CD4-positive, alpha-beta memory T cell (primary cell): ENCODE measurements at regions not wholly inside any gene's neighbourhood (a gene's known extent, or its start where the extent isn't known, plus 50 kb on each side); places are given as distances from the start of the nearest gene placed in this dataset.

ENCODE experiments used
- CTCF ChIA-PET: fragments of 350-600 bp; sonication (Branson Sonifier 250); formaldehyde crosslinking; loops from one replicate; lab custom pipeline; 2021; ENCODE audit warnings: inconsistent platforms; ENCODE audit not compliant: partially characterized antibody; lab: Charles Lee
- POLR2A ChIA-PET: fragments of 350-600 bp; sonication (Branson Sonifier 250); formaldehyde crosslinking; loops from one replicate; lab custom pipeline; 2021; ENCODE audit not compliant: partially characterized antibody; lab: Charles Lee
- DNase-seq, 5 donors: peaks; one replicate each; pipeline versions ENCODE4 v3.0.0 to v3.0.0-alpha.2; 2020 to 2022; ENCODE audit warnings: mixed read lengths in 1 of 5
- H3K27ac ChIP-seq: one replicate; pipeline ENCODE4 v1.7.0; 2013; ENCODE audit warnings: low read depth, low read length
- H3K27me3 ChIP-seq: 2 replicates; pipeline ENCODE4 v1.7.0; 2013; ENCODE audit warnings: mild to moderate bottlenecking, low read length, moderate library complexity; ENCODE audit not compliant: insufficient read depth
- H3K36me3 ChIP-seq: 2 replicates; pipeline ENCODE4 v1.7.0; 2013; ENCODE audit warnings: mild to moderate bottlenecking, low read length, moderate library complexity; ENCODE audit not compliant: insufficient read depth
- H3K4me1 ChIP-seq: 2 replicates; pipeline ENCODE4 v1.7.0; 2013; ENCODE audit warnings: mild to moderate bottlenecking, low read length, moderate library complexity; ENCODE audit not compliant: insufficient read depth
- H3K4me3 ChIP-seq, 2 donors: one replicate each; pipeline ENCODE4 v1.7.0; 2013; ENCODE audit warnings: low read length in 2 of 2, mild to moderate bottlenecking in 1 of 2
- H3K9me3 ChIP-seq, 2 donors: one replicate each; pipeline ENCODE4 v1.7.0; 2013; ENCODE audit warnings: low read length in 2 of 2, control low read depth in 1 of 2; ENCODE audit not compliant: control insufficient read depth in 1 of 2
- H3K27ac Mint-ChIP-seq, 7 donors: one replicate each; pipeline ENCODE4 v1.8.0; 2020 to 2021; ENCODE audit warnings: mixed read lengths in 7 of 7, mild to moderate bottlenecking in 6 of 7, inconsistent platforms in 3 of 7, moderate library complexity in 3 of 7
- H3K27me3 Mint-ChIP-seq, 2 donors: one replicate each; pipeline ENCODE4 v1.8.0; 2020 to 2021; ENCODE audit warnings: mixed read lengths in 2 of 2
- H3K36me3 Mint-ChIP-seq, 2 donors: one replicate each; pipeline ENCODE4 v1.8.0; 2020 to 2021; ENCODE audit warnings: mixed read lengths in 2 of 2, inconsistent platforms in 1 of 2, mild to moderate bottlenecking in 1 of 2
- H3K4me1 Mint-ChIP-seq, 4 donors: one replicate each; pipeline ENCODE4 v1.8.0; 2020 to 2021; ENCODE audit warnings: mixed read lengths in 4 of 4, mild to moderate bottlenecking in 1 of 4
- H3K4me3 Mint-ChIP-seq, 8 donors: one replicate each; pipeline ENCODE4 v1.8.0; 2020 to 2021; ENCODE audit warnings: mixed read lengths in 8 of 8, mild to moderate bottlenecking in 7 of 8, moderate library complexity in 6 of 8, inconsistent platforms in 3 of 8
- H3K9me3 Mint-ChIP-seq, 8 donors: one replicate each; pipeline ENCODE4 v1.8.0; 2020 to 2021; ENCODE audit warnings: mixed read lengths in 8 of 8, mild to moderate bottlenecking in 5 of 8, inconsistent platforms in 3 of 8, moderate library complexity in 1 of 8
- intact Hi-C: fragments of 100-400 bp; cut with micrococcal nuclease; formaldehyde crosslinking; loops from one replicate; pipeline ENCODE4 v1.15.1; 2023

DNA sequence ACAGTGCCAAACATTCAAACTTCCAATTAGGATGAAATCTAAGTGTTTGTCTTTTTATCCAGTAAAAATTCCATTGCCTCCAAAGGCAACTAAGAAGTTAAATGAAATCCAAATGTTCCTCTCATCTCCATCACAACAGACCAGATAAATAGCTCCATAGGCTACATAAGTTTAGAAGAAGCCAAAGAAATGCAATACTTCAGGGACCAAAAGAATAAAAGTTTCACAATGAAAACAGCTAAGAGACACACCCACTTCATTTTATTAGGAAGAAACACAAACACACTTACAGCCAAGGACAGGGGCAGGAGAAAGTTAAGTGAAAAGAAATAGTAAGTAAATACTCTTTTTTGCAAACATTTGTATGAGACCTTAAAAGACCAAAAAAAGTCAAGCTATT lies 88.5 kb upstream of the CCDC150 start:
- H3K9me3 Mint-ChIP-seq = peaks cover 0 to 2% (median 0%) of the 10 kb centered on the region in 8 donors
- H3K9me3 ChIP-seq = no peaks in the 10 kb centered on the region
- no peaks in the 10 kb centered on the region for H3K27me3 ChIP-seq
- POLR2A ChIA-PET = no interaction called here
- intact Hi-C loops = no loop called here
- no peak overlapping the region for H3K4me3 Mint-ChIP-seq
- no peaks in the 10 kb centered on the region for H3K4me1 ChIP-seq
- no peaks in the 10 kb centered on the region for H3K36me3 Mint-ChIP-seq
- DNase-seq = no peak
- H3K4me3 ChIP-seq = no peak overlapping the region
- H3K4me1 Mint-ChIP-seq = no peaks in the 10 kb centered on the region
- no peak overlapping the region for H3K27ac Mint-ChIP-seq
- H3K36me3 ChIP-seq = no peaks in the 10 kb centered on the region
- CTCF ChIA-PET = no interaction called here
- H3K27ac ChIP-seq = no peak overlapping the region
- H3K27me3 Mint-ChIP-seq = peaks cover 5 to 7% of the 10 kb centered on the region in 2 donors

DNA sequence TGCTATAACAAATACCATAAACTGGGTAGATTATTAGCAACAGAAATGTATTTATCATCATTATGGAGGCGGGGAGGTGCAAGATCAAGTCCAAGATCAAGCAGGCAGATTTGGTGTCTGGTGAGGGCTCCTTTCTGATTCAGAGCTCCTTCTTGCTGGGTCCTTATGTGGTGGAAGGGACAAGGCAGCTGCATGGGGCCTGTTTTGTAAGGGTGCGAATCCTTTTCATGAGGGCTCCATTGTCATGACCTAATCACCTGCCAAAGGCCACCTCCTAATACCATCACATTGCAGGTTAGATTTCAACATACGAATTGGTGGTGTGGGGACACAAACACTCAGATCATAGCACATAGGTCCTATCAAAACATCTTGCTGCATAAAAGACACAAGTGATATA lies 84.4 kb upstream of the CCDC150 start:
- Mint-ChIP-seq H3K9me3 (no peaks in the 10 kb centered on the region), H3K36me3 (no peaks in the 10 kb centered on the region), H3K27me3 (no peaks in the 10 kb centered on the region), H3K4me3 (no peak overlapping the region), H3K4me1 (no peaks in the 10 kb centered on the region), H3K27ac (no peak overlapping the region)
- CTCF ChIA-PET = no interaction called here
- POLR2A ChIA-PET = no interaction called here
- no peak overlapping the region for H3K27ac ChIP-seq
- no peaks in the 10 kb centered on the region for H3K9me3 ChIP-seq
- DNase-seq = no peak
- no peaks in the 10 kb centered on the region for H3K27me3 ChIP-seq
- no peaks in the 10 kb centered on the region for H3K4me1 ChIP-seq
- intact Hi-C loops = no loop called here
- H3K4me3 ChIP-seq = no peak overlapping the region
- H3K36me3 ChIP-seq = no peaks in the 10 kb centered on the region

DNA sequence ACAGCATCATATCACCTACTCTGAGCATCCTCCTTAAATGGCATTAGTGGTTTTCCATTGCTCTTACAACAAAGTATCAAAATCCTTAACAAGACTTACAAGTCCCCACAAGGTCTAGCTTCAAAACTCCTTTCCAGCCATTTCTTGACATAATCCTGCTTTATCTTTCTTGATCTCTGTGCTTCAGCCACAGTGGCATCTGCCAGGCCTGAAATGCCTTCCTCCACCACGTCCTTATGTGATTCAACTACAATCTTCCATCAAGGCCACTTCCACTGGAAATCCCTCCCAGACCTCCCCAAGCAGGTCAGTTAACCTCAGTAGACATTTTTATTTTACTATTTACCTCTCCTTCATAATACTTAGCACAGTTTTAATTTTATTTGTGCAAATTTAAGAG lies 83.8 kb upstream of the CCDC150 start:
- H3K4me1 Mint-ChIP-seq = no peaks in the 10 kb centered on the region

DNA sequence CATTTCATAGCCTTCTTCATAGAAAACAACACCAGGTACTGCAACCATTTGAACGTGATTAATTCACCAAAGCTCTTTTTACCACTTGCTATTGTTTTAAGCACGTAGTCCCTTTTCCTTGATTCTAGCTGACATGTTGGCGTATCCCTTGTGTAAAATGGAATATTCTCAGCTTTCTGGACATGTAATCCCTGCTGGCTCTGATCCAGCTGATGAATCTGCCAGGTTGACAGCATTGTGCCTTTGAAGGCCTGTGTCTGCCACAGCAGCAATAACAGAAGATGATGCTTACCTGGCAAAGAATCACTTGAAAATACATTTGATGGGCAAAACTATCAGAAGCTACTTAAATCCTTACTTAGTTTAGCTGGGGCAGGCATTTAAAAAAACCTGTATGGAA lies 81.0 kb upstream of the CCDC150 start:
- no peak overlapping the region for H3K27ac Mint-ChIP-seq

More for the DNA sequence above, 83.8 kb upstream of the CCDC150 start:
- no peaks in the 10 kb centered on the region for H3K4me1 ChIP-seq
- no peak for DNase-seq
- ChIA-PET CTCF (no interaction called here), POLR2A (no interaction called here)
- no peak overlapping the region for H3K27ac ChIP-seq
- no peaks in the 10 kb centered on the region for H3K27me3 ChIP-seq
- Mint-ChIP-seq H3K36me3 (no peaks in the 10 kb centered on the region), H3K4me3 (no peak overlapping the region), H3K9me3 (peaks cover 0 to 3% (median under 1%) of the 10 kb centered on the region in 8 donors), H3K27ac (no peak overlapping the region), H3K27me3 (peaks cover 0 to under 1% of the 10 kb centered on the region in 2 donors)
- intact Hi-C loops = no loop called here
- H3K36me3 ChIP-seq = no peaks in the 10 kb centered on the region
- no peak overlapping the region for H3K4me3 ChIP-seq
- no peaks in the 10 kb centered on the region for H3K9me3 ChIP-seq

DNA sequence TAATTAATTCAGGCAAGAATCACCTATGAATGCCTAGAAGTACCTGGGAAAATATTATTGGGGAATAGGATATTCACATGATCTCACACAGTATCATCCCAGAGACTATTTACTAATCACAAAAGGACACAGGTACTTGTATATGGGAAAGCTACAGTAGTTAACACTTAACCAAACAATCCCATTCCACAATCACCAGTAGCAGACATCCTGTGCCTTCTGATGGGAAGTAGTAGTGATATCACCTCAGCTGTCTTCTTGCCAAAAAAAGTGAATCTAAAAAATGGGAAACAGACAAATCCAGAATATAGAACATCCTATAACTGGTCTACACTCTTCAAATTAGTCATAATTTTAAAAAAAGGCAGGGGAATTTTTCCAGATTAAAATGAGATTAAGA lies 75.6 kb upstream of the CCDC150 start:
- Histone ChIP-seq H3K27ac (no peak overlapping the region), H3K4me1 (no peaks in the 10 kb centered on the region), H3K36me3 (no peaks in the 10 kb centered on the region), H3K27me3 (no peaks in the 10 kb centered on the region), H3K9me3 (no peaks in the 10 kb centered on the region), H3K4me3 (no peak overlapping the region)
- ChIA-PET POLR2A (no interaction called here), CTCF (no interaction called here)
- Mint-ChIP-seq H3K4me1 (no peaks in the 10 kb centered on the region), H3K4me3 (no peak overlapping the region), H3K9me3 (peaks cover 0 to 14% (median 8%) of the 10 kb centered on the region in 8 donors), H3K27ac (no peak overlapping the region), H3K27me3 (peaks cover 7 to 15% of the 10 kb centered on the region in 2 donors), H3K36me3 (peaks cover 0 to 4% of the 10 kb centered on the region in 2 donors)
- no peak for DNase-seq
- intact Hi-C loops = no loop called here

More for the DNA sequence above, 81.0 kb upstream of the CCDC150 start:
- Mint-ChIP-seq H3K27me3 (peaks cover 2 to 4% of the 10 kb centered on the region in 2 donors), H3K36me3 (peaks cover 0 to 4% of the 10 kb centered on the region in 2 donors), H3K9me3 (peaks cover 0 to 14% (median 8%) of the 10 kb centered on the region in 8 donors), H3K4me3 (no peak overlapping the region), H3K4me1 (no peaks in the 10 kb centered on the region)
- CTCF ChIA-PET = interaction anchor here (0.6 kb wide), 1 partner anchor 1739 kb away, joined by 3 read pairs; no protein-coding TSS in a partner anchor
- Histone ChIP-seq H3K9me3 (no peaks in the 10 kb centered on the region), H3K4me1 (no peaks in the 10 kb centered on the region), H3K27ac (no peak overlapping the region), H3K36me3 (no peaks in the 10 kb centered on the region), H3K27me3 (no peaks in the 10 kb centered on the region), H3K4me3 (no peak overlapping the region)
- intact Hi-C loops = no loop called here
- DNase-seq = no peak
- POLR2A ChIA-PET = no interaction called here

DNA sequence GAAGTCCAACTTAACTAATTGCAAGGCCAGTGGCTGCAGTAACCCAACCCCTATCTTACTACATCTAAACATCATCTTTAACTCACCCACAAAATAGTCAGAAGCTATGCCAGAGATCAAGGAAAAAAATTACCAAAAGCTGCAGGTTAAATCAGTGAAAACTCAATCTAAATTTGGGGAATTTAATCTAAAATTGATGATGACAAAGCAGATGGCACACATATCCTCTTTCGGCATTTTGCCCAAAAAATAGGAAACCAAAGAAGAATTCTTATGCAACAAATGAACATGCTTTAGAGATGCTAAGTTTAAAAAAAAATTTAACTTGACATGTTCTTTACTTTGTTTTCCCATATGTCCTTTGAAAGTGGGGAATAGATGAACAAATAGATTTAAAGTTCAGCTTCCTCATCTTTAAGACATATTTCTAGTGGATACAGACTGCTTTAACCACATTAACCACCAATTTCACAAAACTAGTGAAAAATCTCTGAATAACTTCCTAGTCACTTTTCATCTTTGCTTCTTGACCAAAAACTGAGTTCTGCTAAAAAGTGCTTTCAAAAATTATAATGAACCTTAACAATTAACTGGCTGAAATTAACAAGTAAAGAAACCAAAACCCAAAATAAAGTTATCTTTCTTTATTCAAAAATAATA lies 74.3 kb upstream of the CCDC150 start:
- ChIA-PET CTCF (no interaction called here), POLR2A (no interaction called here)
- Mint-ChIP-seq H3K27ac (no peak overlapping the region), H3K36me3 (peaks cover 0 to 4% of the 10 kb centered on the region in 2 donors), H3K4me1 (no peaks in the 10 kb centered on the region), H3K9me3 (peaks cover 0 to 14% (median 8%) of the 10 kb centered on the region in 8 donors), H3K4me3 (no peak overlapping the region), H3K27me3 (peaks cover 7 to 20% of the 10 kb centered on the region in 2 donors)
- H3K9me3 ChIP-seq = no peaks in the 10 kb centered on the region
- H3K4me3 ChIP-seq = no peak overlapping the region
- H3K27me3 ChIP-seq = no peaks in the 10 kb centered on the region
- no peak for DNase-seq
- no peaks in the 10 kb centered on the region for H3K4me1 ChIP-seq
- H3K27ac ChIP-seq = no peak overlapping the region
- no peaks in the 10 kb centered on the region for H3K36me3 ChIP-seq
- intact Hi-C loops = no loop called here

DNA sequence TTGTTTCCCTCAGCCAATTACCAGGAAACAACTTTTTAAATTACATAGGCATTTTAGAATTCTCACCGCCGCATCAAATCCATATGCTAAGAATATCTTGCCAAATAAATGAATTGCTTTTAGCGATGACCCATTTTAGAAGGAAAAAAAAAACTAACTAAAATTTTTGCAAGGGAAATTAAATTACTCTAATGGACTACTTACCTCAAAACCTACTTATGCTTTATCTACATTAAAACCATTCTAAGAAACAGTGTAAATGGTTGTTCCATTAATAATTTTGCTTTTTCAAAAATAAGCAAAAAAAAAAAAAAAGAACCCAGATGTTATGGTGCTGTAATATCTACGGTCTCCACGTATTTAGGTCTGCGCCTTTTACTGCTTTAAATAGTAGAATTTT lies 73.5 kb upstream of the CCDC150 start:
- H3K27me3 Mint-ChIP-seq = peaks cover 9 to 21% of the 10 kb centered on the region in 2 donors
- intact Hi-C loops = no loop called here
- no peak for DNase-seq
- Histone ChIP-seq H3K4me1 (no peaks in the 10 kb centered on the region), H3K36me3 (no peaks in the 10 kb centered on the region), H3K9me3 (no peaks in the 10 kb centered on the region), H3K4me3 (no peak overlapping the region), H3K27ac (no peak overlapping the region), H3K27me3 (no peaks in the 10 kb centered on the region)
- CTCF ChIA-PET = no interaction called here
- H3K4me3 Mint-ChIP-seq = no peak overlapping the region
- POLR2A ChIA-PET = no interaction called here
- peaks cover 0 to 9% (median 7%) of the 10 kb centered on the region in 8 donors for H3K9me3 Mint-ChIP-seq
- peaks cover 0 to 4% of the 10 kb centered on the region in 2 donors for H3K36me3 Mint-ChIP-seq
- no peaks in the 10 kb centered on the region for H3K4me1 Mint-ChIP-seq
- no peak overlapping the region for H3K27ac Mint-ChIP-seq
